HG03432 (cell line): ENCODE measurements at regions not wholly inside any gene's neighbourhood (a gene's known extent, or its start where the extent isn't known, plus 50 kb on each side); places are given as distances from the start of the nearest gene placed in this dataset.
"Not testable (repeated sequence)": the region's sequence is repeated elsewhere in the genome, so short reads cannot be mapped to it uniquely, and the experiment has no call there.

Source experiments
- ATAC-seq: cut with Tn5 transposase; IDR thresholded peaks from one replicate; pipeline ENCODE4 v1.9.1; 2021; ENCODE audit warnings: mild to moderate bottlenecking, moderate library complexity; ENCODE audit not compliant: unreplicated experiment

DNA sequence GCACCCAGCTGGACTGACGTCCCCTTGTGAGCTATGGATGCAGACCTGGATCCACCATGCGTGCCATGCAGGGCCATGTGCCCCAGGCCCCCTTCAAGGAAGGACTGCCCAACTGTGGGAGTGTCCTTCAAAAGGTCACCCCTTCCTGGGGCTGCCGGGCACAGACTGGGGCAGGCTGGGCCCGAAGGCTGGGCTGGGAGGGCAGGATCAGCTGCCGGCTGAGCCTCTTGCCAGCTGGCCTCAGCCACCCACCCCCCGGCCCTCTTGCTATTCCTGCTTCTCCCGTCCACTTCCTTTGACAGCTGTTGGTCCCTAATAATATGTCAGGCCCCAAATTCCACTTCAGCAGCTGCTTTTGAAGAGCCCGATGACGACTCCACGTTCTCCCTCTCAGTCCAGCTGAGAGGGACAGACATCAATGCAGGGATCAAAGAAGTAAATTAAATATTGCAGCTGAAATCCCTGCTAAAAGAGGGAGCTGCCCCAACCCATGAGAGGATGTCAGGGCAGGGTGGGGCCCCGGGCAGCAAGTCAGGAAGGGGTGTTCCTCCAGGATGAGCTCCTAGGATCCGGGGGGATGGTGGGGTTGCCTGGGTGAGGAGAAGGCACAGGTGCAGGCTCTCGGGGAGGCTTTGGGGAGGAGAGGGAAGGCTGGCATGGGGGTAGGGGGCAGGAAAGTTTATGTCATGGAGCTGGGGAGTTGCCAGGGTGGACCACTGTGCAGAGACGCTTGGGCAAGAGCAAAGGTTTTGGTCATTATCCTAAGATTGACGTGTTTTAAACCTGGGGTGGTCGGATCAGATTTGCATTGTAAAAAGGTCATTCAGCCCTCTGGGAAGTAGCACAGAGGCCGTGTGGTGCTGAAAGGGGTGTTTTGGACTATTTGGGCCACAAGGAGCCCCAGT, 185.0 kb downstream of the ANKRD60 start:
- ATAC-seq: no peak

- ATAC-seq: no peak
Measured at GRCh38 chr20:58042591-58042990, 185.9 kb downstream of the ANKRD60 start.

DNA sequence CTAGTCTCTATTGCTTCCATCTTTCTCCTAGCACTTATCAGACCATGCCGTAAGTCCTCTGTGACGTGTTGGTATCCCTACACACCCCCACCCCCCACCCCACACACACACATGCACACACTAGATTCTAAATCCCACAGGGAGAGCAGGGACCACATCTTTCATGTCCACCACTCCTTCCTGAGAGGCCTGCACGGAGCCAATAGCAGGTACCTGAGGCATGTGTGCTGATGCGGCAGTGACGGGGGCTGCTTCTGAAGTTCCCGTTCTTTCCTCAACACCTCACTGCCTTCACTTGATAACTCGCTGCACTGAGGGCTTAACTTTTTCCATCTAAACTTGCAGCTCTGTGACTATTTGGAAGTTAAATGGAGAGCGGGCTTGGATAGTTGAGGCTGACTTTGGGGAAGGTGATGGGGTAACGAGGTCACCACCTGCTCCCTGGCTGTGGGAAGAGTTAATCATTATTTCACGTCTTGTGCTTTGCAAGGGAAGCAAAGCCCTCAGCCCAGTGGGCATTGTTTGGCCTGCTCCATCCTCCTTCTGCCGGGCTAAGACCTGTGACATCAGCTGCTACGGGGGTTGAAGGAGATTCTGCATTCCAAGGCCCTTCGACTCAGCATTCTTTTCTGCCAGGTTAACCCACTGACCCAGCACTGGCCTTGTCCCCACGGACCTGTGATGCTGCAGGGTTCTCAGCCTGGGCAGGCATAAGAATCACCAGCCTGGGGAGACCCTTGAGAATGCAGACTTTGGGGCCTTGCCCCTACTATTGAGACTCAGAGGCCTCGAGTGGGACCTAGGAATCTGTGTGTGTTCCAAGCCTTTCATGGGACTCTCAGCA, 187.8 kb downstream of the ANKRD60 start:
- ATAC-seq: no peak

GRCh38 chr20:58039274-58040092, 189.0 kb downstream of the ANKRD60 start:
- no peak for ATAC-seq

DNA sequence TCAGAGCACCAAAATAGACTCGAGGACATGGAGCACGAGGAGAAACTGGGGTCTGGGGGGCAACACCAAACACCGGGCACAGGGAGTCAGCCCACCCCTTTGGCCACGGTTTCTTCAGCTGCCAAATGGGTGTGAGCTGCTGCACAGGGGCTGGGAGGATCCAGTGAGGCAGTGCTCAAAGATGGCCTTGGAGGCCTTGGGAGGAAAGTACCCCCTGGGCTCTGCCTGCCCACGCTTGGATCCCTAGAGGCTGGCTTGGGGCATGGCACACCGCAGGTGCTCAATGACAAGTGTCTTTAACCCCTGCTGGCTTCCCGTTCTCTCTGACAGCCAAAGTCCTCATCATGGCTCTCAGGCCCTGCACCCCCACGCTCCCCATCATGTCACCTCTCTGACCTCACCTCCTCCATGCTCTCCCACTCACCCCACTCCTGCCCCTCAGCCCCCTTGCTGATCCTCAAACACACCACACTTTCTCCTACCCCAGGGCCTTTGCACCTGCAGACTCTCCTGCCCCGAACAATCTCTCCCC, 190.3 kb downstream of the ANKRD60 start:
- no peak for ATAC-seq

DNA sequence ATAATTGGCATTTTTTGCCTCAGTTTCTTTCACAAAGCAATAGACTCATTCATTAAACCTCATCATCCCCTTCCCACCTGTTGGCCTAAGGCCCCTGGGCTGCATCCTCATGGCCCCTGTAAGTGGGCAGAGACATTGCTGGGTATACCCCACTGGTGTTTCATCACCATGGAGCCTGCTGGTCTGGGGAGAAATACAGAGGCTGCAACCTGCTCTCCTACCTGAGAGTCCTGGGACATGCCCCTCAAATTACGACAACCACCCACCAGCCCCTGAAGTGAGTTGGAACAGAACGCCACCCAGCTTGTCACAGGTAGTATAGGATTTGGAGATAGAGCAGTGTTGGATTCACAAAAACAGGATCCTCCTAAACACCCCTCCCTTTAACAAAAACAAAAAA, 190.8 kb downstream of the ANKRD60 start:
- ATAC-seq: no peak

DNA sequence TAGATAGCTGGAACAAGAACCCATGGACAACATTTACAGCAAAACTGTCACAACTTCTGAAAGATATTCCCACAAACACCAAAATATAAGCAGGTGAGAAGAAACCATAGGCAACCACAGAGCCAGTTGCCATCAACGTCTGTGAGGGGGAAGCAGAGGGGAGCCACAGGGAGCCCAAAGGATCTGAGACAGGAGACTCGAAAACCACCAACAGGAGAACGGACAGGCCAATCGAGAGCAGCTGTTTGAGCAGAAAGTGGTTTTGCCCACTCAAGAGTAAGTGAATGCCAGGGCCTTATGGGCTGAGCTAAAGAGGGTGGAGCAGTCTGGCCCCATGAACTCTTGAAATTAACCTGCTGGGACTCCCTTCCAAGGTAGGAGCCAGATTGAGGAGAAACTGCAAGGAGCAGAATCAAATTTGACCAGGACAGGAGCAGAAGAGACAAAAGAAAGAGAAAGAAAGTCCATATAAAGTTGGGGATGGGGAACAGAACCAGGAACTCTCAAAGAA, 195.4 kb downstream of the ANKRD60 start:
- no peak for ATAC-seq

DNA sequence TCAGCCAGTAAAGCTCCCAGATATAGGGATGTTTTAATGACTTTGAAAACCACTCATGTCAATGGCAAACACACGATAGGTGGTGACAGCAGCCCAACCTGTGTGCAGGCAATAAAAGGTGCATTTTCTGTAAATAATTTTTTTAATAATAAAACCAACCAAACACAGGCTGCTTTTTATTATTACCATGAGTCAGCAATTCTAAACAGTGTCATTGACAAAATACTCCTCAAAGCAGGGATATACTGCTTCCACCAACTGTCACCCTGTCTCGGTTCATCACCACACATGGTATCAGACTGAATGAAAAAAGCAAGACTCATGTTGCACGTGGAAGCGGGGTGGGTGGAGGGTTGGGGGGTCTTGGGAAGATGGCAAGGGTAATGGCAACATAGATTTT, 195.9 kb downstream of the ANKRD60 start:
- ATAC-seq: no peak

GRCh38 chr20:58031350-58031749, 197.1 kb downstream of the ANKRD60 start:
- ATAC-seq: not testable (repeated sequence)

GRCh38 chr20:58028123-58028522, 200.3 kb downstream of the ANKRD60 start:
- ATAC-seq: no peak

- ATAC-seq: no peak
Measured at GRCh38 chr20:58026361-58026760, 202.1 kb downstream of the ANKRD60 start.

GRCh38 chr20:58025233-58025632, 203.2 kb downstream of the ANKRD60 start:
- ATAC-seq: no peak

- ATAC-seq: no peak
Measured at GRCh38 chr20:58024241-58024721, 204.2 kb downstream of the ANKRD60 start.

DNA sequence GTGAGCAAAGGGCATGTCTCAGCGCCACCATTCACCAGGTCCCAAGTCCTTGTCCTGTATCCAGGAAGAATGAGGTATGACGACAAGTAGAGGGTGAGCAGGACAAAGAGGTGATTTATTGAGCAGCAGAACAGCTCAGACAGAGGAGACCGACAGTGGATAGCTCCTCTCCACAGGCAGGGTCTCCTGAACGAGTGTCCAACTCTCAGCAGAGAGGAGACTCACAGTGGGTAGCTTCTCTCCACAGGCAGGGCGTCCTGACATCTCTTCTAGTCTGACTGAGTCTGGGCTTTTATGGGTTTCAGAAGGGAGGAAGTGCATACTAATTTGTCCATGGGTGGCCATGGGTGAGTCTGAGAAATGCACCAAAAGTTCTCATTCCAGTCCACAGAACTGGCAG, 204.7 kb downstream of the ANKRD60 start:
- ATAC-seq: no peak

- ATAC-seq: no peak
Measured at GRCh38 chr20:58023346-58023745, 205.1 kb downstream of the ANKRD60 start.

DNA sequence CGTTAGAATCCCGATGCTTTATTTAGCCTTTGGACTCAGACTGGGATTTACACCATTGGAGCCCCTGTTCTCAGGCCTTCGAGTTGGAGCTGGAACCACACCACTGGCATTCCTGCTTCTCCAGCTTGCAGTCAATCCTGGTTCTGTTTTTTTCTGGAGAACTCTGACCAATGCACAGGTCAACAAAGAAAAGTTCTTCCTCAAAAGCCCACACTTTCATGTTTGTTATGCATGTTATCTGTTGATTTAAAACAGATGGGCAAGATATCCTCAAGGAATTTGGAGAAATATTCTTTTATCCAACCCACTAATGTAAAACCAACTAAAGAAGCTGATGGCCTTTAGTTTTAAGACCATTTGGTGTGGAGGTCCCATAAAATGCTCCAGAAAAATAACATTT, 205.7 kb downstream of the ANKRD60 start:
- no peak for ATAC-seq

- no peak for ATAC-seq
Measured at GRCh38 chr20:58021481-58021880, 207.0 kb downstream of the ANKRD60 start.

DNA sequence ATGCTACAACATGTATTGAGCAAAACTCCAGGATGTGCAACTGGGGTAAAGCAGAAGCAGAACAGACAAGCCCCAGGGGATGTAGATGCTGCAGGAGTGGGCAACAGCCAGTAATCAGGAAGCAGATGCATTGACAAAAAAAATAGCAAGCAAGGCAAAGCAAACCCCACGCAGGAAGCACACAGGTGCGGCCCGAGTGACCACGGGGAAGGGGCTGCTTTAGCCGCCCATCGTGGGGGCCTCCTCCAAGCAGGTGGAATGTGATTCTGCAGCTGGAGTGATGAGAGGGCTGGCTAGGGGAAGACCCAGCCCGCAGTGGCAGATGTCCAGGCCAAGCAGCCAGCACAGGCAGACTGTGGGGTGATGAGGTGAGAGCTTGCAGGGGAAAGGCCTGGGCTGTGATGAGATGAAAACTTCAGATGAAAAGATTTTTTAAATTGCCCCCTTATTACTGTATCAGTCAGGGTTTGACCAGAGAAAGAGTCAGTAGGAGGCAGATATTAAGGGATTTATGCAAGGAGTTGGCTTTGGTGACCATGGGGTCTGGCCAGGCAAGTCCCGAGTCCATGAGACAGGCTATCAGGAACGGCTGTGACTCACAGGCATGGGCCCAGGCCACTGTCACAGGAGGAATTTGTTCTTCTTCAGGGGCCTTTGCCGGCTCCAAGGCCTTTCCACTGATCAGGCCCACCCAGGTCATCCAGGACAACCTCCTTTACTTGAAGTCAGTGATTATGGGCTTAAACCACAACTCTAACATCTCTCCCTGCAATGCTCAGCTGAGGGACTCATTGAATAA, 207.6 kb downstream of the ANKRD60 start:
- no peak for ATAC-seq

DNA sequence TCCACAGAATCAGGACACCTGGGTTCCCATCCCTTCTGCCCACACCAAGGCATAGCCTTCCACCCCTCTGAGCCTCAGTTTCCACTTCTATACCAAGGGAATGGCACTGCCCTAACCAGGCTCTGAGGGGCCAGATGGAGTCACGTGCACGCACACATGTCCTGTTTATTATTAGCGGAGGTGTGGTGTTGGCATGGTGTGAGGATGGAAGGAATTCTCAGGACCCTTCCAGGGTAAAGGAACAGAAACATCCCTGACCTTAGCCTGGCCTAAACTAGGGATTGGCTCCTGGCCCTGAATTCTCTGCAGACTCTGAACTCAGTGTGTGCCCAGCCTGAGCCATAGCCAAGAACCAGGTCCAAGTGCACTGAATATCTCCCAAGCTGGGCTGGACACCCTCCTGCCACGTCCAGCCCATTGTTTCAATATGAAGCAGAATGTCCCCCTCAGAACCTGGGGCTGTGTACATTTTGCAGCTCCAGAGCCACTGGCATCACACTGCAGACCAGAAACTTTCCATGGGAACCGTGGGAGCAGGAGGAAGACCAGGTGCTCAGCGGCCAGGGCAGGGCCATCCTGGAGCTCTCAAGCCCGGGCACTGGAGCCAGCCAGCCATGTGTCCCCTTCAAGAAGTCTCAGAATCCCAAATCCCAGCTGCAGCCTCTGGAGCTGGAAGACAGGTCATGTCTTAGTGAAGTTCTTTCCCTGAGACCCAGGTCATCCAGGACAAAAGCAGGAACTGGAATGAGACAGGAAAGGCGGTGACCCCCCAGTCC, 208.4 kb downstream of the ANKRD60 start:
- ATAC-seq: no peak
